Epithelial cell of esophagus (primary cell): ENCODE measurements at regions not wholly inside any gene's neighbourhood (a gene's known extent, or its start where the extent isn't known, plus 50 kb on each side); places are given as distances from the start of the nearest gene placed in this dataset.

Experiments
- DNase-seq: peaks from one replicate; pipeline ENCODE4 v3.0.0; 2010; ENCODE audit warnings: low read depth
- H3K4me3 ChIP-seq: 2 replicates; pipeline ENCODE4 v1.5.1; 2011; ENCODE audit warnings: mild to moderate bottlenecking, low read length, control low read depth
- TF ChIP-seq, protein P1 (sequence below): IDR thresholded peaks from 2 replicates; pipeline ENCODE4 v1.5.1; 2011; ENCODE audit warnings: low read depth, mild to moderate bottlenecking, low read length, control low read depth, inconsistent platforms; ENCODE audit not compliant: insufficient read depth; ENCODE audit errors: missing control alignments

DNA sequence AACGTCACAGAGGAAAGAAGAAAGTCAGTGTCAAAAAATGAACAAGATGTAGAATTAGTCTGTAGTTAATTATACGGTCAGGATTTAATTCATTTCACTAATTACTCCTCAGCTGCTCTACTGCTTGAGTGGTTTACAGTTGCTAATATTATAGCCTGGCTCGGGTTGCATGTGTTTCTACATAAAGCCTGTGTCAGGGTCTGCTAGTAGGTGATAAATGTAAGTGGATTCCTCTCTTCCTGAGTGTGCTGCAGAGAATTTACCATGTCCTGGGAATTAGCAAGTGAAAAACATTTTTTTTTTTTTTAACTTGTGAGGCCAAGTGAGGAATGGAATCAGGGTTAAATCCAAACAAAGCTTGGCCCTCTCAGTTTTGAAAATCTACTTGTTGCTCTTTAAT, 622.6 kb downstream of the EPHA4 start:
- no peak overlapping the region for H3K4me3 ChIP-seq
- no peak for DNase-seq
- TF ChIP-seq, protein P1, sequence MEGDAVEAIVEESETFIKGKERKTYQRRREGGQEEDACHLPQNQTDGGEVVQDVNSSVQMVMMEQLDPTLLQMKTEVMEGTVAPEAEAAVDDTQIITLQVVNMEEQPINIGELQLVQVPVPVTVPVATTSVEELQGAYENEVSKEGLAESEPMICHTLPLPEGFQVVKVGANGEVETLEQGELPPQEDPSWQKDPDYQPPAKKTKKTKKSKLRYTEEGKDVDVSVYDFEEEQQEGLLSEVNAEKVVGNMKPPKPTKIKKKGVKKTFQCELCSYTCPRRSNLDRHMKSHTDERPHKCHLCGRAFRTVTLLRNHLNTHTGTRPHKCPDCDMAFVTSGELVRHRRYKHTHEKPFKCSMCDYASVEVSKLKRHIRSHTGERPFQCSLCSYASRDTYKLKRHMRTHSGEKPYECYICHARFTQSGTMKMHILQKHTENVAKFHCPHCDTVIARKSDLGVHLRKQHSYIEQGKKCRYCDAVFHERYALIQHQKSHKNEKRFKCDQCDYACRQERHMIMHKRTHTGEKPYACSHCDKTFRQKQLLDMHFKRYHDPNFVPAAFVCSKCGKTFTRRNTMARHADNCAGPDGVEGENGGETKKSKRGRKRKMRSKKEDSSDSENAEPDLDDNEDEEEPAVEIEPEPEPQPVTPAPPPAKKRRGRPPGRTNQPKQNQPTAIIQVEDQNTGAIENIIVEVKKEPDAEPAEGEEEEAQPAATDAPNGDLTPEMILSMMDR = no peak

DNA sequence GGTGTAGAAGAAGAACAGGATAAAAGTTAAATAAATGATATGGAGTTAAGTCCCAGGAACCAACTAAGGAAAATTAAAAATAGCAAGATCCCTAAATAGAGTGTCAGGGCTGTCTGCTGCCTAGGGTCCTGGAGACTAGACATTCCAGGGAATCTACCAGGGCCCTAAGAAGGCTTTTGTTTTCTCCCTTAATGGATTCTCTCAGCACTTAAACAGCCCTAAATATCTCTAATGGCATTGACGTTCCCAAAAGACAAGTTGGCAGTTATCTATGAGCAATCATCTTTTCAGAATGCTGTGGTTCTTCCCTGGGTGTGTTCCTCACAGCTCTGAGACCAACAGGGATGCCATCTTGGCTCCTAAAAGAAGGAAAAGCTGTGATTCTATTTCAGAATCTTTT, 616.3 kb downstream of the EPHA4 start:
- TF ChIP-seq, protein P1 = no peak
- no peak overlapping the region for H3K4me3 ChIP-seq
- no peak for DNase-seq

DNA sequence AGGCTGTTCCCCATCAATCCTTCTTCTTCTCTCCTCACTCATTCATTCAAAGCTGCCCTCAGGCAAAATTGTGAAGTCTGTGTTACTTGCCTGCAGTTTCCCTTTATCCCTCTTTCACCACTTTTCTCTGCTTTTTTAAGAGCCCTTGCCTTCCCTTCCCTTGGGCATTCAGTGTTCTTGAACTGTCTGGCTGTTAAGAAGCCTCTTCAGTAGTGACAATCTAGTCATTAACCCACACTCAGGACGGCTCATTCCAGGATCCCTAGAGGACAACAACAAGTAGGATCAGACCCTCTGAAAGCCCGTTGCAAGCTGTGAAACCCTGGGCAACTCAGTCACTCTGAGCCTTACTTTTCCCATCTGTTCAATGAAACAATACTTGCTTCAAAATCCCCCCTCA, 615.7 kb downstream of the EPHA4 start:
- DNase-seq = no peak
- H3K4me3 ChIP-seq = no peak overlapping the region
- TF ChIP-seq, protein P1 = no peak

DNA sequence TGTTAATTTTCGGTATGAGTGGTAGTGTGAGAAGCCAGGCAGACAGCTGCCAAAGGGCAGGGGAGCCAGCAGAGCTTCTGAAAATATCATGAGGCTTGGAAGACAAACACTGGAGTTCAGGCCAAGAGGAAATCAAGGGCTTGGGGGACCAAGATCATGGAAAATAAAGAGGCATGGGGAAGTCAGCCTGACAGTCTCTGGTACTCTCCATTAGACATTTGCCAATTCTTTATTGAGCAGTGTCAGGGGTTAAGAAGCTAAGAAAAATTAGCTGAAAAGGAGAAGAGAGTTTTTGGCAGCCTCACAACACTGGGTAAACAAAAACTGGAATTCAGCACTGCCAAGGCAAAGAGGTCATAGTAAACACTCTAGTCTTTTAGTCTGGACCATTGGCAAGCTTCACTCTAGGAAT, 612.7 kb downstream of the EPHA4 start:
- TF ChIP-seq, protein P1 = no peak
- no peak for DNase-seq
- no peak overlapping the region for H3K4me3 ChIP-seq

DNA sequence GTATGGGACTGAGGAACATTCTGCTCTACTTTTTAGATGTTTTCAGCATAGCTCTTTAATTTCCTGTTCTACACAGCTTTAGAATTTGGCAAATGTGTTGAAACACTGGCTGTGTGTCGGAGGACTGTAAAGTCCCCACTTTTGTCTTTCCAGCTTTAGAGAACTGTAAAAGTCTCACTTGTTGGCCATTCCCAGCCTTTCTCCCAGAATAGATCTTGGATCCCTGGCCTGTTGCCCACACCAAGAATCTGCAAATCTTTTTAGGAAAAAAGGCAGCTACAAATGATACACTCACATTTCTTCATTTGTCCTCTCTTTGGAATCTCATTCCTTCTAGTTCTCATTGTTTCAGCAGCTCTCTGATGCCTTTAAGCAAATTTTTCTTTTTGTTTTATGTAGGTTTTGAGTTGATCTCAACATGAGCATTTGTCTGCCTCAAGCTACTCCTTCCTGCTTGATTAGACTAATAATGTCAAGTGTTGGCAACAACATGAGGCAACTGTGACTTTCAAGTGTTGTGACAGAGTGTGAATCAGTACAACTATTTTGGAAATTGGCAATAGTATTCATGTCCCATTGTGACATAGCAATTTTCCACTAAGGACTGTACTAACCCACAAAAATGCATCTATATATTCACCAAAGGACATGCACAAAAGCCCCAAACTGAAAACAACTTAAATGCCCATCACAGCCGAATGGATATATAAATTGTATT, 610.8 kb downstream of the EPHA4 start:
- no peak for DNase-seq
- TF ChIP-seq, protein P1 = no peak
- no peak overlapping the region for H3K4me3 ChIP-seq

DNA sequence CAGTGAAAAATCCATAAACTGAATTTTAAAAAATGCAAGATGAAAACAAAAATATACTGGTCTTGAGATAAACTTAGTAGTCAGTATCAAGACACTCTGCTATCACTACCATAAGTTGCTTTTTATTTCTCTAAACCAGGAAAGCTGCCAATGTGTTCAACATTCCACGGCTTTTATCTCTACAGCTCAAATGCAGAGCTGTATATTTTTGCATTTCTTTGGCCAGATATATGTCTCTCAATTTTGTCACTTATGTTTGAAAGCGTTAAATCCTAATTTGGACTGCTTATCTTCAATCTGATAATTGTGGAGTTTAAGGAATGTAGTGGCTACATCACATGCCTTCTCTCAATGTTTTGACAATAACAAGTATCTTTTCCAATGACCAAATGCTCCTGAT, 609.5 kb downstream of the EPHA4 start:
- no peak overlapping the region for H3K4me3 ChIP-seq
- DNase-seq = no peak
- TF ChIP-seq, protein P1 = no peak

DNA sequence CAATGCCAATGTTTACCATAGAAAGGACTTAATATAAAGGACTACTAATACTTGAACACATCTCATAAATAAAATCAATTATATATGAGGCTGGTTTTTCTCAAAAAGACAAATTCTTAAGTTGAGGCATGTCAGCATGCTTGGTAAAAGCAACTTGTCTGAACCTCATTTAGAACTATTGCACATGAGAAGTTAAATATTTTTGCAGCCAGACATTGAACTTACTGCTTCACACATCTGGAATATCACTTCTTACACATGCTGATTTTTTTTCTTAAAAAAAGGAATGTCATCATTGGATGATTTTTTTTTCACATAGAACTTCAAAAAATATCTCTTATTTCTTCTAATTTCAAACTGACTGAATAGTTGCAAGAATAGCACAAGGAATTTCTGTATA, 609.0 kb downstream of the EPHA4 start:
- H3K4me3 ChIP-seq = no peak overlapping the region
- TF ChIP-seq, protein P1 = no peak
- no peak for DNase-seq
